NCI-H82 (cell line): ENCODE measurements at regions not wholly inside any gene's neighbourhood (a gene's known extent, or its start where the extent isn't known, plus 50 kb on each side); places are given as distances from the start of the nearest gene placed in this dataset.
"Not testable (repeated sequence)": the region's sequence is repeated elsewhere in the genome, so short reads cannot be mapped to it uniquely, and the experiment has no call there.

ENCODE experiments used
- DNase-seq: peaks from one replicate; lab custom pipeline; 2025; lab: John Stamatoyannopoulos, UW

GRCh38 chr4:128565565-128566186 lies 243.8 kb upstream of the JADE1 start:
- DNase-seq = peak; percentile 29

- no peak for DNase-seq
These were observed 244.4 kb upstream of the JADE1 start for GRCh38 chr4:128565054-128565453.

GRCh38 chr4:128564081-128564630 lies 245.3 kb upstream of the JADE1 start:
- no peak for DNase-seq

GRCh38 chr4:128560754-128561495 lies 248.6 kb upstream of the JADE1 start:
- peak; percentile 29 for DNase-seq

GRCh38 chr4:128558896-128559679 lies 250.4 kb upstream of the JADE1 start:
- peak; percentile 2 for DNase-seq

GRCh38 chr4:128556756-128557155 lies 252.7 kb upstream of the JADE1 start:
- DNase-seq = no peak

- DNase-seq = peak; percentile 21
These were observed 255.6 kb upstream of the JADE1 start for GRCh38 chr4:128553686-128554515.

- DNase-seq = peak; percentile 48
These were observed 257.0 kb upstream of the JADE1 start for GRCh38 chr4:128552586-128552907.

GRCh38 chr4:128551280-128551679 lies 258.2 kb upstream of the JADE1 start:
- DNase-seq = no peak

GRCh38 chr4:128550060-128550459 lies 259.4 kb upstream of the JADE1 start:
- no peak for DNase-seq

- DNase-seq = no peak
These were observed 259.9 kb upstream of the JADE1 start for GRCh38 chr4:128549636-128550035.

- no peak for DNase-seq
These were observed 260.8 kb upstream of the PGRMC2 start for GRCh38 chr4:128548381-128548780.

- no peak for DNase-seq
These were observed 256.7 kb upstream of the PGRMC2 start for GRCh38 chr4:128544272-128544671.

- DNase-seq = no peak
These were observed 256.1 kb upstream of the PGRMC2 start for GRCh38 chr4:128543696-128544095.

- DNase-seq = no peak
These were observed 254.4 kb upstream of the PGRMC2 start for GRCh38 chr4:128542047-128542446.

GRCh38 chr4:128540122-128540521 lies 252.5 kb upstream of the PGRMC2 start:
- DNase-seq = no peak

GRCh38 chr4:128538111-128538882 lies 250.7 kb upstream of the PGRMC2 start:
- DNase-seq = no peak

- DNase-seq = no peak
These were observed 249.1 kb upstream of the PGRMC2 start for GRCh38 chr4:128536746-128537145.

GRCh38 chr4:128535510-128535909 lies 247.9 kb upstream of the PGRMC2 start:
- DNase-seq = not testable (repeated sequence)

- DNase-seq = no peak
These were observed 241.4 kb upstream of the PGRMC2 start for GRCh38 chr4:128528793-128529553.
